ENCODE measurements at regions not wholly inside any gene's neighbourhood (a gene's known extent, or its start where the extent isn't known, plus 50 kb on each side); places are given as distances from the start of the nearest gene placed in this dataset.

DNA sequence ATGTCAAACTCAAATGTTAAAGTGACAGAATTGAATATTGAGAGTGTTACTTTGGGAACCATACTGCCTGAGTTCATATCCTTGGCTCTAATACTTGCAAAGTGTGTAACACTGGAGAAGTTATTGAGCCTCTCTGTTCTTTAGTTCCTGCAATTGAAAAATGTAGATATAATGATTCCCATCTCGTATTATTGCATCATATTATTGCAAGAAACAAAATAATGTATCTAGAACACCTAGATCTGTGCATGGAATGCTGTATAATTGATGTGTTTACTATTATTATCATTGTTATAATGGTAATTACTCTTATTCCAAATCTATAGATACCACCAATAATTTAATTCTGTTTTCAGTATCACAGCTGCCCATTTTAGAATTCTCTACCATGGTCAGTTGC lies 310.3 kb downstream of the GABRG2 start:
- TF ChIP-seq, protein P1, sequence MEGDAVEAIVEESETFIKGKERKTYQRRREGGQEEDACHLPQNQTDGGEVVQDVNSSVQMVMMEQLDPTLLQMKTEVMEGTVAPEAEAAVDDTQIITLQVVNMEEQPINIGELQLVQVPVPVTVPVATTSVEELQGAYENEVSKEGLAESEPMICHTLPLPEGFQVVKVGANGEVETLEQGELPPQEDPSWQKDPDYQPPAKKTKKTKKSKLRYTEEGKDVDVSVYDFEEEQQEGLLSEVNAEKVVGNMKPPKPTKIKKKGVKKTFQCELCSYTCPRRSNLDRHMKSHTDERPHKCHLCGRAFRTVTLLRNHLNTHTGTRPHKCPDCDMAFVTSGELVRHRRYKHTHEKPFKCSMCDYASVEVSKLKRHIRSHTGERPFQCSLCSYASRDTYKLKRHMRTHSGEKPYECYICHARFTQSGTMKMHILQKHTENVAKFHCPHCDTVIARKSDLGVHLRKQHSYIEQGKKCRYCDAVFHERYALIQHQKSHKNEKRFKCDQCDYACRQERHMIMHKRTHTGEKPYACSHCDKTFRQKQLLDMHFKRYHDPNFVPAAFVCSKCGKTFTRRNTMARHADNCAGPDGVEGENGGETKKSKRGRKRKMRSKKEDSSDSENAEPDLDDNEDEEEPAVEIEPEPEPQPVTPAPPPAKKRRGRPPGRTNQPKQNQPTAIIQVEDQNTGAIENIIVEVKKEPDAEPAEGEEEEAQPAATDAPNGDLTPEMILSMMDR (IDR thresholded peaks at IDR 0.05): no peak
- DNase-seq (ENCODE audit: low spot score) (no peak), ATAC-seq (ENCODE audit: low FRiP score) (no peak)

DNA sequence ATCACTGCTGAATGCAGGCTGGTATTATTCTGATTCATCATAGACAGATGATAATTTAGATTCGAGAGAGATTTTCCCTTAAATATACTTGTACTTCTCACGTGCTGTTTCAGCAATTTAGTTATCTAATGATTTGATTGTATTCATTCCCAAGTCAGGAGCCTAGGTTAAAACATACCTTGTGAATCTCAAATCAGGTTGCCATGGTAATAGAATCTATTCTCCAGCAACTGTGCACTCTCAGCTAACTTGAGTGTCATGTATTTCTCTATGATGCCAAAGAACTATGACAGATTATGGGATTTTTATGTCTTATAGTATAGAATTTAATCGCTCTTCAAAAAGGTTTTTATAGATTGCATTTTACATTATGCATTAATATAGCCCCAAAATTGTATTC lies 315.3 kb downstream of the GABRG2 start:
- DNase-seq (ENCODE audit: low spot score) (no peak), ATAC-seq (ENCODE audit: low FRiP score) (no peak)
- TF ChIP-seq, protein P1 (IDR thresholded peaks at IDR 0.05): no peak

DNA sequence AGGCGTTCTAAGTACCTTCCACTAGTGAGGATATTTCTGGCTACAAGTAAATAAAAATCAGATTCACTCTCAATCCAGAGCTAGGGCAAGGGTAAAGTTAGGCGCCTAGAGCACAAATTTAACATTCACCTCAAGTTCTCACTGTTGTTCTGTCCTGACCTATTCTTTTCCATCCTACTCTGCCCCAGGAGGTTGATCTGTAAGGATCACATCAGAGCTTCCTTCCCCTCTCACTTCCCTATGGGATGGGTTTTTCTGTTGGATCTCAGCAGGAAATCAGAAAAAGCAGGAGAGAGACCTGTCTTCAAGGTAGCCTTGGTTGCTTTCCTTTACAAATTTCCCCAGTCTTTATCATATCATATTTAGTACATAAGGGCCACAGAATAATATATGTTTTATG lies 316.7 kb downstream of the GABRG2 start:
- ATAC-seq (ENCODE audit: low FRiP score) (no peak), DNase-seq (ENCODE audit: low spot score) (no peak)
- TF ChIP-seq, protein P1 (IDR thresholded peaks at IDR 0.05): no peak

DNA sequence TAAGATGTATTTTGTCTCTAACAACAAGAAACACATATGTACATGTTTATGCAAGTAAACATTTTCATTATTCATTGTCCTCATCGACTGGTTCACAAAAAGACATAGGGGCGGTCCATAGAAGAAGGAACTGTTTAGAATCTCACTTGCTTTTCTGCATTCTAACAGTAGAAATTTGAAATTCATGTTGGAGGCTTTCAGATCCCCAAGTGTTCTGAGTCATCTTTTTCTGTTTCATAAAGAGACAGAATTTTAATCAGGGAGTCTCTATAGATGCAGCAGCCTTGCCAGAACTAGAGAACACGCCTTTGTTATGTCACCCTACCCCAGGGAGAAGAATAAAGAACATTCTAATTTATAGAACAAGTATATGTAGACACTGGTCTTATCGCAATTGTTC lies 324.3 kb downstream of the GABRG2 start:
- ATAC-seq (ENCODE audit: low FRiP score) (no peak), DNase-seq (ENCODE audit: low spot score) (no peak)
- TF ChIP-seq, protein P1 (IDR thresholded peaks at IDR 0.05): no peak

- TF ChIP-seq, protein P1 (IDR thresholded peaks at IDR 0.05): no peak
- ATAC-seq (ENCODE audit: low FRiP score) (no peak), DNase-seq (ENCODE audit: low spot score) (no peak)
These were observed 324.8 kb downstream of the GABRG2 start for GRCh38 chr5:162392336-162392735.

DNA sequence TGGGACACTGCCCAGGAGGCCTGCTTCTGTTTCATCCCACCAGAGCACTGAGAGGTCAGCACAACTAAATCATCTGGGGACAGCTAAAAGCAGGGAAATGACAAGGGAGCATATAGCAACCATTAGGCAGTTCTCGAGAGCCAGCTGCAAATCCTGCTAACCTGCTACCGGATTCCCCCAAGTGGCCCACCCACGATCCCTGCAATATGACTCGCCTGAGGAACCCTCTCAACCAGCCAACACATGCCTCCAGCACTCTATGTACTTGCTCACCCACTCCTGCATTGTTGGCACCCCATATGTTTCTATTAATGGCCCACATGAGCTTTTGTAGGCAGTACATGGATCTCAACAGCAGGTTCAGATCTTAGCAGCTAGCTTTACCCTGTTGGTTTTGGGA lies 326.0 kb downstream of the GABRG2 start:
- DNase-seq (ENCODE audit: low spot score) (no peak), ATAC-seq (ENCODE audit: low FRiP score) (no peak)
- TF ChIP-seq, protein P1 (IDR thresholded peaks at IDR 0.05): no peak

DNA sequence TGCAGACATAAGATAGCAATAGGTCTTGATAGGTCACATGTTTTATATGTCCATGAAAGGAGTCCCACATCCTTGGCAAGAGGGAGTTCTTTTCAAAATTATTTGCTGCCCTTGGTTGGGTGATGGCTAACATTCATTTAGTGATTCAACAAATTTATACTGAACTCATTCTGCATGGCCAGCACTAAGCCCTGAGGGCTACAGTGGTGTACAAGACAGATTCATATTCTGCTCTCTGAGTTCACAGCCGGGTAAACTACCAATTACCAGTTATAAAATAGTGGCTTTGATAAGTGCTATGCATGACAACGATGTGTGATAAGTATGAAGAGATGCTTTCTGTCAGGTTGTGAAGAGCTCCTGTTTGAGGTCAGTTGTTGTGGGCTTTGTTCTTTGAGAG lies 340.0 kb downstream of the GABRG2 start:
- no peak for DNase-seq (ENCODE audit: low spot score)
- no peak for ATAC-seq (ENCODE audit: low FRiP score)
- TF ChIP-seq, protein P1 (IDR thresholded peaks at IDR 0.05): no peak
